OCI-LY1 (cell line): ENCODE measurements at regions not wholly inside any gene's neighbourhood (a gene's known extent, or its start where the extent isn't known, plus 50 kb on each side); places are given as distances from the start of the nearest gene placed in this dataset.

Source experiments
- H2AFZ ChIP-seq: fragments of 200-600 bp; sonication (generic), shearing (Covaris generic); 2 replicates; pipeline ENCODE4 v1.6.0; 2014; ENCODE audit warnings: antibody characterized with exemption, mild to moderate bottlenecking, low read length
- H3F3A ChIP-seq: fragments of 200-600 bp; sonication (generic), shearing (Covaris generic); 2 replicates; pipeline ENCODE4 v1.6.0; 2014; ENCODE audit warnings: mild to moderate bottlenecking, antibody characterized with exemption, low read length, moderate library complexity; ENCODE audit not compliant: insufficient read depth
- H3K27ac ChIP-seq: fragments of 200-600 bp; sonication (generic); 2 replicates; pipeline ENCODE4 v1.5.1; 2014; ENCODE audit warnings: low read length, mixed run types, mild to moderate bottlenecking, low read depth; ENCODE audit not compliant: poor library complexity, severe bottlenecking
- H3K27me3 ChIP-seq: fragments of 200-600 bp; sonication (generic); 2 replicates; pipeline ENCODE4 v1.6.0; 2014; ENCODE audit warnings: antibody characterized with exemption, mild to moderate bottlenecking, low read length, moderate library complexity; ENCODE audit not compliant: insufficient read depth
- H3K36me3 ChIP-seq: fragments of 200-600 bp; sonication (generic); 2 replicates; pipeline ENCODE4 v1.6.1; 2014; ENCODE audit warnings: mild to moderate bottlenecking, antibody characterized with exemption, low read length, moderate library complexity, mixed read lengths; ENCODE audit not compliant: insufficient read depth
- H3K4me1 ChIP-seq: fragments of 200-600 bp; sonication (generic); 2 replicates; pipeline ENCODE4 v1.5.1; 2014; ENCODE audit warnings: mild to moderate bottlenecking, low read length, moderate library complexity; ENCODE audit not compliant: insufficient read depth, severe bottlenecking
- H3K4me2 ChIP-seq: fragments of 200-600 bp; sonication (generic), shearing (Covaris generic); 2 replicates; pipeline ENCODE4 v1.6.1; 2014; ENCODE audit warnings: low read length
- H3K4me3 ChIP-seq: fragments of 200-600 bp; sonication (generic); 2 replicates; pipeline ENCODE4 v1.5.1; 2014; ENCODE audit warnings: low read length, low read depth, mild to moderate bottlenecking, mixed read lengths; ENCODE audit not compliant: poor library complexity, severe bottlenecking
- H3K79me2 ChIP-seq: fragments of 200-600 bp; shearing (Covaris generic); 2 replicates; pipeline ENCODE4 v1.6.1; 2016; ENCODE audit warnings: mixed run types, low read length, mixed read lengths; ENCODE audit not compliant: insufficient read depth
- H3K9ac ChIP-seq: fragments of 200-600 bp; sonication (generic), shearing (Covaris generic); 2 replicates; pipeline ENCODE4 v1.6.1; 2014; ENCODE audit warnings: mild to moderate bottlenecking, low read length, mixed read lengths
- H3K9me2 ChIP-seq: fragments of 200-600 bp; sonication (generic), shearing (Covaris generic); 2 replicates; pipeline ENCODE4 v1.6.1; 2014; ENCODE audit warnings: low read depth, mild to moderate bottlenecking, low read length, mixed read lengths
- H3K9me3 ChIP-seq: fragments of 200-600 bp; shearing (Covaris generic); 2 replicates; pipeline ENCODE4 v1.6.1; 2014; ENCODE audit warnings: low read length, mixed read lengths
- H4K20me1 ChIP-seq: fragments of 200-600 bp; sonication (generic), shearing (Covaris generic); 2 replicates; pipeline ENCODE4 v1.6.0; 2016; ENCODE audit warnings: mild to moderate bottlenecking, low read length; ENCODE audit not compliant: insufficient read depth
- CTCF ChIP-seq: fragments of 200-600 bp; sonication (generic), shearing (Covaris generic); IDR thresholded peaks from 2 replicates; pipeline ENCODE4 v1.5.1; 2017; ENCODE audit warnings: mild to moderate bottlenecking, antibody characterized with exemption, low read length, moderate library complexity, mixed read lengths
- EZH2 ChIP-seq: fragments of 200-600 bp; sonication (generic), shearing (Covaris generic); IDR thresholded peaks from 2 replicates; pipeline ENCODE4 v1.8.0; 2017; ENCODE audit warnings: borderline replicate concordance, mixed run types, mild to moderate bottlenecking, antibody characterized with exemption, low read length, moderate library complexity, mixed read lengths

DNA sequence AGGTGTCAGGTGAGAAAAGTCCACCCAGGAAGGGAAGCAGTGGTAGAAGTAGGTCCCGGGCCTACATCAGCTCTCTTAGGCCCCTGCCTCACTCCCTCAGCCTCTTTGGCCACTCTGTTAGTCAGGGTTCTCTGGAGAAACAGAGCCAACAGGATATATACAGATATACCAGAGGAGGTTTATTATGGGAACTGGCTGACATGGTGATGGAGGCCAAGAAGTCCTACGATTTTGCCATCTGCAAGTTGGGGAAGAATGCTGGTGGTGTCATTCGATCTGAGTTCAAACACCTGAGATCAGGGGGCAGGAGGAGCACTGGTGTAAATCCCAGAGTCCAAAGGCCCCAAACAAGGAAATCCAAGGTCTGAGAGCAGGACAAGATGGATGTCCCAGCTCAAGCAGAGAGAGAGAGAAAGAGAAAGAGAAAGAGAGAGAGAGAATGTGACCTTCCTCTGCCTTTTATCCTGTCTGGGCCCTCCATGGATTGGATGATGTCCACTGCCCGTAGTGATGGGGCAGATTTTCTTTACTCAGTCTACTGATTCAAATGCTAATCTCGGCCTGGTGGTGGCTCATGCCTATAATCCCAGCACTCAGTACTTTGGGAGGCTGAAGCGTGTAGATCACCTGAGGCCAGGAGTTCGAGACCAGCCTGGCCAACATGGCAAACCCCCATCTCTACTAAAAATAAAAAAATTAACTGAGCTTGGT, 111.1 kb upstream of the MYCN start:
- Histone ChIP-seq H3K4me2 (no peak overlapping the region), H3K4me3 (no peak overlapping the region), H3K79me2 (no peaks in the 10 kb centered on the region), H4K20me1 (no peaks in the 10 kb centered on the region), H3K36me3 (no peaks in the 10 kb centered on the region), H3K9me2 (no peaks in the 10 kb centered on the region), H3K27ac (no peak overlapping the region), H3K27me3 (no peaks in the 10 kb centered on the region), H2AFZ (no peak overlapping the region), H3K4me1 (no peaks in the 10 kb centered on the region), H3F3A (no peaks in the 10 kb centered on the region), H3K9ac (no peak overlapping the region), H3K9me3 (no peaks in the 10 kb centered on the region)
- TF ChIP-seq CTCF (no peak), EZH2 (no peak)

GRCh38 chr2:15829985-15830384, 110.4 kb upstream of the MYCN start:
- Histone ChIP-seq H3K27me3 (no peaks in the 10 kb centered on the region), H4K20me1 (no peaks in the 10 kb centered on the region), H3K27ac (no peak overlapping the region), H3K79me2 (no peaks in the 10 kb centered on the region), H2AFZ (no peak overlapping the region), H3K9me2 (no peaks in the 10 kb centered on the region), H3K4me3 (no peak overlapping the region), H3F3A (no peaks in the 10 kb centered on the region), H3K9me3 (no peaks in the 10 kb centered on the region), H3K9ac (no peak overlapping the region), H3K4me2 (no peak overlapping the region), H3K4me1 (no peaks in the 10 kb centered on the region), H3K36me3 (no peaks in the 10 kb centered on the region)
- TF ChIP-seq EZH2 = no peak
- no peak for TF ChIP-seq CTCF

DNA sequence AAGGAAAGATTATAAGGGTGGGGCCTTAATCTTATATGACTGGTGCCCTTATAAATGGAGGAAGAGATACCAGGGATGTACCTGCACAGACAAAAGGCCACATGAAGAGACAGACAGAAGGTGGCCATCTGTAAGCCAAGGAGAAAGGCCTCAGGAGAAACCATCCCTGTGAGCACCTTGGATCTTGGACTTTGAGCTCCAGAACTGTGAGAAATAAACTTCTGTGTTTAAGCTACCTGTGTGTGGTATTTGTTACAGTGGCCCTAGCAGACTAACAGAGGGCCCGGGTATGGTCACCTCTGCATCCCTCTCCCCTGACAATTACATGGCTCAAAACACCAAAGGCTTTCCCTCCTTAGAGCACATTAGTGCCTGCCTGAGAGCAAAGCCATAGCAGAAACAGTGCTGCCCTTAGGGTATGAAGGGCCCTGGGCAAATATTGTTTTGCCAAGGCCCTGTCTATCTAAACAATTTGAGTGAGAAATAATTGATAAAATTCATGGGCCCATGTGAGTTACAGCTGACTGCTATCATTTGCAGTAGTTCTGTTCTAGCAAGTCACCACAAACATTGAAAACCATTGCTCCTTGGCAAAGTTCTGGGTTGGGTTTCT, 109.3 kb upstream of the MYCN start:
- Histone ChIP-seq H3K27ac (no peak overlapping the region), H4K20me1 (no peaks in the 10 kb centered on the region), H3F3A (no peaks in the 10 kb centered on the region), H3K4me2 (no peak overlapping the region), H3K9me3 (no peaks in the 10 kb centered on the region), H3K4me1 (no peaks in the 10 kb centered on the region), H3K4me3 (no peak overlapping the region), H2AFZ (no peak overlapping the region), H3K9ac (no peak overlapping the region), H3K79me2 (no peaks in the 10 kb centered on the region), H3K9me2 (no peaks in the 10 kb centered on the region), H3K36me3 (no peaks in the 10 kb centered on the region), H3K27me3 (no peaks in the 10 kb centered on the region)
- no peak for TF ChIP-seq EZH2
- no peak for TF ChIP-seq CTCF
